ENCODE measurements at regions not wholly inside any gene's neighbourhood (a gene's known extent, or its start where the extent isn't known, plus 50 kb on each side); places are given as distances from the start of the nearest gene placed in this dataset.

GRCh38 chr1:29544406-29544805 lies 308.1 kb downstream of the PTPRU start:
- TF ChIP-seq POLR2A (IDR thresholded peaks at IDR 0.05): no peak
- no peak for TF ChIP-seq CTCF (IDR thresholded peaks at IDR 0.05 in 8 of 11, conservative IDR thresholded peaks at IDR 0.05 in 3 of 11)
- no peak for TF ChIP-seq POLR2AphosphoS5 (IDR thresholded peaks at IDR 0.05)

Measured in spleen (tissue), 7 donors.